CD4-positive, alpha-beta memory T cell (primary cell): ENCODE measurements at regions not wholly inside any gene's neighbourhood (a gene's known extent, or its start where the extent isn't known, plus 50 kb on each side); places are given as distances from the start of the nearest gene placed in this dataset.

Experiments used
- CTCF ChIA-PET: fragments of 350-600 bp; sonication (Branson Sonifier 250); formaldehyde crosslinking; loops from one replicate; lab custom pipeline; 2021; ENCODE audit warnings: inconsistent platforms; ENCODE audit not compliant: partially characterized antibody; lab: Charles Lee
- POLR2A ChIA-PET: fragments of 350-600 bp; sonication (Branson Sonifier 250); formaldehyde crosslinking; loops from one replicate; lab custom pipeline; 2021; ENCODE audit not compliant: partially characterized antibody; lab: Charles Lee
- DNase-seq, 5 donors: peaks; one replicate each; pipeline versions ENCODE4 v3.0.0 to v3.0.0-alpha.2; 2020 to 2022; ENCODE audit warnings: mixed read lengths in 1 of 5
- H3K27ac ChIP-seq: one replicate; pipeline ENCODE4 v1.7.0; 2013; ENCODE audit warnings: low read depth, low read length
- H3K27me3 ChIP-seq: 2 replicates; pipeline ENCODE4 v1.7.0; 2013; ENCODE audit warnings: mild to moderate bottlenecking, low read length, moderate library complexity; ENCODE audit not compliant: insufficient read depth
- H3K36me3 ChIP-seq: 2 replicates; pipeline ENCODE4 v1.7.0; 2013; ENCODE audit warnings: mild to moderate bottlenecking, low read length, moderate library complexity; ENCODE audit not compliant: insufficient read depth
- H3K4me1 ChIP-seq: 2 replicates; pipeline ENCODE4 v1.7.0; 2013; ENCODE audit warnings: mild to moderate bottlenecking, low read length, moderate library complexity; ENCODE audit not compliant: insufficient read depth
- H3K4me3 ChIP-seq, 2 donors: one replicate each; pipeline ENCODE4 v1.7.0; 2013; ENCODE audit warnings: low read length in 2 of 2, mild to moderate bottlenecking in 1 of 2
- H3K9me3 ChIP-seq, 2 donors: one replicate each; pipeline ENCODE4 v1.7.0; 2013; ENCODE audit warnings: low read length in 2 of 2, control low read depth in 1 of 2; ENCODE audit not compliant: control insufficient read depth in 1 of 2
- H3K27ac Mint-ChIP-seq, 7 donors: one replicate each; pipeline ENCODE4 v1.8.0; 2020 to 2021; ENCODE audit warnings: mixed read lengths in 7 of 7, mild to moderate bottlenecking in 6 of 7, inconsistent platforms in 3 of 7, moderate library complexity in 3 of 7
- H3K27me3 Mint-ChIP-seq, 2 donors: one replicate each; pipeline ENCODE4 v1.8.0; 2020 to 2021; ENCODE audit warnings: mixed read lengths in 2 of 2
- H3K36me3 Mint-ChIP-seq, 2 donors: one replicate each; pipeline ENCODE4 v1.8.0; 2020 to 2021; ENCODE audit warnings: mixed read lengths in 2 of 2, inconsistent platforms in 1 of 2, mild to moderate bottlenecking in 1 of 2
- H3K4me1 Mint-ChIP-seq, 4 donors: one replicate each; pipeline ENCODE4 v1.8.0; 2020 to 2021; ENCODE audit warnings: mixed read lengths in 4 of 4, mild to moderate bottlenecking in 1 of 4
- H3K4me3 Mint-ChIP-seq, 8 donors: one replicate each; pipeline ENCODE4 v1.8.0; 2020 to 2021; ENCODE audit warnings: mixed read lengths in 8 of 8, mild to moderate bottlenecking in 7 of 8, moderate library complexity in 6 of 8, inconsistent platforms in 3 of 8
- H3K9me3 Mint-ChIP-seq, 8 donors: one replicate each; pipeline ENCODE4 v1.8.0; 2020 to 2021; ENCODE audit warnings: mixed read lengths in 8 of 8, mild to moderate bottlenecking in 5 of 8, inconsistent platforms in 3 of 8, moderate library complexity in 1 of 8
- intact Hi-C: fragments of 100-400 bp; cut with micrococcal nuclease; formaldehyde crosslinking; loops from one replicate; pipeline ENCODE4 v1.15.1; 2023

DNA sequence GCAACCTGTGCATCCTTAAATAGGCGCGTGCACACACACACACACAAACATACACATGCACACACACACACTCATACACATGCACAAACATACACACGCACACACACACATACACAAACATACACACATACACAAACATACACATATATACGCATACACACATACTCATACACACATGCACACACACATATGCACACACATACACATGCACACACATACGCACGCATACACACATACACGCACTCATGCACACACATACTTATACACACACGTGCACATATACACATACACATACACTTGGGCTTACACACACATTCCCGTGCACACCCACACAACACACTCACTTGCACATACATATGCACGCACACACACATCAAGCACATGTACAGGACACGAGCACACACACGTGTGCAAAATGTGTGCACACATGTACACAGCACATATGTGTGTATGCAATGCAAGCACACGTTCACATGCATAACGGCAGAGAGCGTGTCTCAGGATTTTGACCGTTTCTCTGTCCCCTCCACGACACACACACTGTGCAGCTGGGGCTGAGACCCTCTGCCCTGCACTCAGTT lies 84.5 kb downstream of the SIK1 start:
- Mint-ChIP-seq H3K9me3 (peaks cover 0 to 3% (median 0%) of the 10 kb centered on the region in 8 donors), H3K27ac (peak overlapping the region in 2 of 7 donors; percentile 13 to 79), H3K4me3 (no peak overlapping the region), H3K27me3 (peaks cover 0 to 2% of the 10 kb centered on the region in 2 donors), H3K4me1 (peaks cover 0 to 3% (median under 1%) of the 10 kb centered on the region in 4 donors), H3K36me3 (no peaks in the 10 kb centered on the region)
- Histone ChIP-seq H3K27ac (no peak overlapping the region), H3K9me3 (no peaks in the 10 kb centered on the region), H3K27me3 (no peaks in the 10 kb centered on the region), H3K4me1 (no peaks in the 10 kb centered on the region), H3K36me3 (no peaks in the 10 kb centered on the region), H3K4me3 (no peak overlapping the region)
- POLR2A ChIA-PET: no interaction called here
- intact Hi-C loops: no loop called here
- CTCF ChIA-PET: no interaction called here
- DNase-seq: no peak

DNA sequence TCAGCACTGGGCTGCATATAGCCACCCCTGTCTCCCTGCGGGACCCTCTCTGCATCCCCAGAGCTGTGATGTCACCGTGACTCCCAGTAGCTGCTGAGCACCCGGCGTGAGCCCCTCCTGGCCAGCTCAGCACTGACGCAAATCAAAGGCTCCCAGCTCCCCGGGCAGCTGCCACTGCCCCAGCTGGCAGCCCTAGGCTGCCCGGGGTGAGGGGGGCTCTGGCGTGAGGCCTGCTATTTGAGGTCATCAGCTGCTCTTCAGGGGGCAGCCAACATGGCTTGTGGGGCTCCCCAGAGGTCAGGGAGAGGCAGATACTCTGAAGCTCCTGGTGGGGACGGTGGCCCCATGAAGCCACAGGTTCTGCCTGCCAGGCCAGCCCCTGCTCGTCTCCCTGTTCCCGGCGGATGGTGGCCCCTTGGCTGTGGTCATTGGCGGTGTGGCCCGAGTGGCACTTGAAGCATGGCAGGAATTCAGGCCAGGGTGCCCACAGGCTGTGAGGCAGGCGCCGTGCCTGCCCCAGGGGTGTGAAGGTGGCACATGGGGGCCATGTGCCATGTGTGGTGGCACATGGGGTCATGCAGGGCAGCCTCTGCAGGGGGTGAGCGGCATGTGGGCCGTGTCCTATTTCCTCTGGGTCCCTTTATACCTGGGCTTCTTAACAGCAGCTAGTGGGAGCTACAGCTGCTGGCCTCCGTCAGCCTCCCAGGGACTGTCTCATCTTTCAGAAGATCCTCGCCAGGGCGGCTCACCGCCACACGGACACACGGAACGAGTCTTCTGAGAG lies 85.4 kb downstream of the SIK1 start:
- Mint-ChIP-seq H3K4me1 (peaks cover 0 to 8% (median 3%) of the 10 kb centered on the region in 4 donors), H3K27ac (no peak overlapping the region), H3K36me3 (no peaks in the 10 kb centered on the region), H3K4me3 (no peak overlapping the region), H3K9me3 (peaks cover 0 to 3% (median 0%) of the 10 kb centered on the region in 8 donors), H3K27me3 (peaks cover 0 to 2% of the 10 kb centered on the region in 2 donors)
- H3K9me3 ChIP-seq: no peaks in the 10 kb centered on the region
- intact Hi-C loops: no loop called here
- ChIA-PET CTCF (no interaction called here), POLR2A (no interaction called here)
- no peaks in the 10 kb centered on the region for H3K4me1 ChIP-seq
- no peaks in the 10 kb centered on the region for H3K27me3 ChIP-seq
- no peak for DNase-seq
- no peak overlapping the region for H3K4me3 ChIP-seq
- H3K36me3 ChIP-seq: no peaks in the 10 kb centered on the region
- H3K27ac ChIP-seq: no peak overlapping the region

DNA sequence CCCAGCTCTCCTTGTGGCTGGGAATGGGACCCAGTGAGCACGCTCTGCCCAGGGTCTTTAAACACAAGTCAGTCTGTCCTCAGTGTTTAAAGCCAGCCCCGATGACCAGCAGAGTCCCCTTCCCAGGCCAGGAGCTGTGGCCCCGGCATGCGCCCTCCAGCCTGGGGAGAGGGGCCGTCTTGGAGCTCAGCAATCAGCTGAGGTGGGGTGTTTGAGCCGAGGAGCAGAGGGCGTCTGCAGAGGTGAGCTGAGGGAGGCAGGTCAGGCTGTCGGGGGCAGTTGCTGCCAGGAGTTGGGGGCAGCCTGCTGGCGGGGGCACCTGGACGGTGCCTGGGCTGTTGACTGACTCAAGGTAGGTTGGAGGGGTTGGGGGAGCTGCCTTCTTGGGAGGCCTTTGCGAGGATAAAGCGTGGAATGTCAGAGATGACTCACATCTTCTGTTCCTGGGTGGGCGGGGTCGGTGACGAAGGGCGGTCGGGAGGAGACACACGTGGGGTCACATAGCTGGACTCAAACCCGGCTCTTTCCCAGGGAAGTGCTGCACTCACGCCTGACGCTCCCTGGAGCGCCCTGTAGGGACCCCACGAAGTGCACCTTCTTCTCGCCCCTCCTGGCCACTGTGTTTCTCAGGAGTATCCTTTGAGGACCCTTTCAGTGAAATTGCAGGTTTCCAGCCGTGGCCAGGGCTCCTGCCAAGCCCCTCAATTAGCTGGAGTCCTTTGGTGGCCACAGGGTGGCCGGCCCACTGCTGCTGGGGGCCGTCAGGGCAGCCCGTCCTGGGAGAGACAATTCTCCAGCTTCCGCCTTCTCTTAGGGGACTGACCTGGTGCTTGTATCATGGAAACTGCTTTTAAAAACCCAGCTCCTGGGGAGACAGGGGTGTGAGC lies 86.2 kb downstream of the SIK1 start:
- Mint-ChIP-seq H3K9me3 (peaks cover 0 to 3% (median 0%) of the 10 kb centered on the region in 8 donors), H3K36me3 (no peaks in the 10 kb centered on the region), H3K4me1 (peaks cover 0 to 8% (median 4%) of the 10 kb centered on the region in 4 donors), H3K4me3 (no peak overlapping the region), H3K27me3 (peaks cover 0 to 2% of the 10 kb centered on the region in 2 donors), H3K27ac (no peak overlapping the region)
- H3K27ac ChIP-seq: no peak overlapping the region
- ChIA-PET POLR2A (no interaction called here), CTCF (no interaction called here)
- no peaks in the 10 kb centered on the region for H3K4me1 ChIP-seq
- no peaks in the 10 kb centered on the region for H3K9me3 ChIP-seq
- no peaks in the 10 kb centered on the region for H3K27me3 ChIP-seq
- no peak for DNase-seq
- no peak overlapping the region for H3K4me3 ChIP-seq
- H3K36me3 ChIP-seq: no peaks in the 10 kb centered on the region
- intact Hi-C loops: no loop called here

DNA sequence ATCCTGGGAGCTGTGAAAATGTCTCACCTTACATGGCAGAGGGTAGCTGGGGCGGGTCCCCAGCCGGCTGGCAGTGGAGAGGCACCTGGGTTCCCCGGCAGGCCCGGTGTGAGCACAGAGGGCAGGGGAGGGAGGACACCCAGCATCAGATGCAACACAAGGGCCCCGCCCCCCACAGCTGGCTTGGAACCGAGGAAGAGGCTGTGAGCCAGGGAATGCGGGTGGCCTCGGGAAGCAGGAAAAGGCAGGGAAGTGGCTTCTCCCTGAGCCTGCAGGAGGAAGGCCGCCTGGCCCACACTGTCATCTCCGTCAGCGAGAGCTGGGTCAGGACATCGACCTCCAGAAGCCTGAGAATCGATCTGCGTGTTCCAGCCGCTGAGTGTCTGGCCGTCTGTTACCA lies 87.3 kb downstream of the SIK1 start:
- peaks cover 0 to 2% of the 10 kb centered on the region in 2 donors for H3K27me3 Mint-ChIP-seq
- H3K9me3 Mint-ChIP-seq: peaks cover 0 to 6% (median 0%) of the 10 kb centered on the region in 8 donors
- no peak overlapping the region for H3K4me3 ChIP-seq
- no peaks in the 10 kb centered on the region for H3K9me3 ChIP-seq
- H3K4me3 Mint-ChIP-seq: no peak overlapping the region
- H3K36me3 ChIP-seq: no peaks in the 10 kb centered on the region
- no peaks in the 10 kb centered on the region for H3K27me3 ChIP-seq
- intact Hi-C loops: no loop called here
- no peaks in the 10 kb centered on the region for H3K36me3 Mint-ChIP-seq
- H3K4me1 Mint-ChIP-seq: peaks cover 0 to 8% (median 4%) of the 10 kb centered on the region in 4 donors
- no peak for DNase-seq
- ChIA-PET CTCF (no interaction called here), POLR2A (no interaction called here)
- H3K4me1 ChIP-seq: no peaks in the 10 kb centered on the region
- no peak overlapping the region for H3K27ac ChIP-seq
- H3K27ac Mint-ChIP-seq: no peak overlapping the region

DNA sequence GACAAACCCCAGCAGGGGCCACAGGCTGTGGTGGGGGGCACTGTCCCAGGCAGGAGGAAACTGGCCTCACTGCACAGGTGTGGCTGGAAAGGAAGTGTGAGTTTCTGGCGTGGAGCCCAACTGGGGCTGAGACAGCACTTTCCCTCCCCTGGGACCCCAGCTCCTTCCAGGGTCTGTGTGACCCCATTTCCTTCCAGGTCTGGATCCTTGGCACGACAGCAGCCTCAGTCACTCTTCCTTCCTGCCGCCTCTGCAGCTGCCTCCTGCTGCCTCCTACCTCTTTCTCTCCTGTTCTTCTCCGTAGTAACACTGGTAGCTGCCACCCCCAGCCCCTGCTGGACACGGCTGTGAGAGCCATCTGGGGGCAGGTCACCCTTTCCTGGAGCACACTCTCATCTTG lies 88.0 kb downstream of the SIK1 start:
- intact Hi-C loops: no loop called here
- no peaks in the 10 kb centered on the region for H3K9me3 ChIP-seq
- H3K4me1 Mint-ChIP-seq: peaks cover 0 to 8% (median 4%) of the 10 kb centered on the region in 4 donors

DNA sequence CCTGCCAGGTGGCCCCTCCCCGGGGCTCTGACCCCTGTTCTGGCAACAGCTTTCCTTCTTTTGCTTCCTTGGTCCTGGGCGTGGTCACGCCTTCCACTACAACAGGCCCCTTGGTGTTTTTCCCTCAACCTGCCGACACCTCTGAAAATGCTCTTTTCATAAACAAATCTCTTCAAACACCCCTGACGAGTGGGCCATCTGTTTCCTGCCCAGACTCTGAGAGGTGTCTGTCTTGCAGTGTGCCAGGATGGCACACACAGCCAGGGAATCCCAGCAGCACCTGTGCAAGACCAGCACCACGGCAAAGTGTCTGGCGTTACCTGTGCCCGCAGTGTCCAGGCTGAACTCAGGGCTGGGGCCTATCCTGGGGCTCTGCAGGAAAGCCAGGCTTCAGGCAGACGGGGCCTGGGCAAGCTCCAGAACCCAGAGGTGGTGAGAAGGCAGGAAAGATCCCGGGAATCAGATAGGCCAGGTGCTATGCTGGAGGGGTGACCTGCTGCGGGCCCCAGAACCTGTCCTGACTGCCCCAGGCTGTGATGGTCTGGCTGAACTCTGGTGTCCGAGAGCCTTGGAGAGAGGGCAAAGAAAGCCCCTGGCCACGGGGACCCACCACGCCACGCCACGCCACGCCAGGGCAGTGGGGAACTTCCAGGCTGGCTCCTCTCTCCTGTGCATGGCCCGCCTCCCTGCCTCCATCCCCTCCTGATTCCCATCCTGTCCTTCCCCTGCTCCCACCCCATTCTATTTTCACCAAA lies 88.9 kb downstream of the SIK1 start:
- Histone ChIP-seq H3K4me3 (no peak overlapping the region), H3K9me3 (no peaks in the 10 kb centered on the region), H3K36me3 (no peaks in the 10 kb centered on the region), H3K27me3 (no peaks in the 10 kb centered on the region), H3K27ac (no peak overlapping the region), H3K4me1 (no peaks in the 10 kb centered on the region)
- no peak for DNase-seq
- Mint-ChIP-seq H3K27ac (peak overlapping the region in 4 of 7 donors; percentile 51 to 84 (median 76)), H3K36me3 (no peaks in the 10 kb centered on the region), H3K9me3 (peaks cover 0 to 6% (median 0%) of the 10 kb centered on the region in 8 donors), H3K4me3 (peak overlapping the region in 1 of 8 donors; percentile 12), H3K4me1 (peaks cover 0 to 8% (median 4%) of the 10 kb centered on the region in 4 donors), H3K27me3 (peaks cover 0 to 2% of the 10 kb centered on the region in 2 donors)
- intact Hi-C loops: no loop called here
- ChIA-PET CTCF (no interaction called here), POLR2A (no interaction called here)

More for the DNA sequence above, 88.0 kb downstream of the SIK1 start:
- Histone ChIP-seq H3K27me3 (no peaks in the 10 kb centered on the region), H3K4me3 (no peak overlapping the region), H3K4me1 (no peaks in the 10 kb centered on the region), H3K27ac (no peak overlapping the region), H3K36me3 (no peaks in the 10 kb centered on the region)
- peaks cover 0 to 6% (median 0%) of the 10 kb centered on the region in 8 donors for H3K9me3 Mint-ChIP-seq
- no peak overlapping the region for H3K4me3 Mint-ChIP-seq
- no peaks in the 10 kb centered on the region for H3K36me3 Mint-ChIP-seq
- peak overlapping the region in 2 of 7 donors; percentile 52 to 56 for H3K27ac Mint-ChIP-seq
- ChIA-PET POLR2A (no interaction called here), CTCF (no interaction called here)
- no peak for DNase-seq
- peaks cover 0 to 2% of the 10 kb centered on the region in 2 donors for H3K27me3 Mint-ChIP-seq
